ENCODE measurements at regions not wholly inside any gene's neighbourhood (a gene's known extent, or its start where the extent isn't known, plus 50 kb on each side); places are given as distances from the start of the nearest gene placed in this dataset.

GRCh38 chr20:11271920-11272594 is 598.3 kb upstream of the JAG1 start:
- no peak overlapping the region for H3K4me3 ChIP-seq (replicated peaks; ENCODE audit: low read depth, low read length)
- no peak for DNase-seq (ENCODE audit: low read depth)
- TF ChIP-seq CTCF (IDR thresholded peaks at IDR 0.05; ENCODE audit: low read length, missing control alignments), result no peak

GRCh38 chr20:11274141-11274594 is 600.4 kb upstream of the JAG1 start:
- no peak overlapping the region for H3K4me3 ChIP-seq (replicated peaks; ENCODE audit: low read depth, low read length)
- peak; percentile 81 for DNase-seq (ENCODE audit: low read depth)
- peak; percentile 43 for TF ChIP-seq CTCF (IDR thresholded peaks at IDR 0.05; ENCODE audit: low read length, missing control alignments)

- no peak for DNase-seq (ENCODE audit: low read depth)
- no peak for TF ChIP-seq CTCF (IDR thresholded peaks at IDR 0.05; ENCODE audit: low read length, missing control alignments)
Observed at GRCh38 chr20:11275740-11276139, 601.9 kb upstream of the JAG1 start.

GRCh38 chr20:11277170-11277569 is 603.4 kb upstream of the JAG1 start:
- H3K4me3 ChIP-seq (replicated peaks; ENCODE audit: low read depth, low read length), result no peak overlapping the region
- no peak for DNase-seq (ENCODE audit: low read depth)
- no peak for TF ChIP-seq CTCF (IDR thresholded peaks at IDR 0.05; ENCODE audit: low read length, missing control alignments)

More at GRCh38 chr20:11275740-11276139, 601.9 kb upstream of the JAG1 start:
- no peak overlapping the region for H3K4me3 ChIP-seq (replicated peaks; ENCODE audit: low read depth, low read length)

GRCh38 chr20:11277858-11278257 is 604.1 kb upstream of the JAG1 start:
- H3K4me3 ChIP-seq (replicated peaks; ENCODE audit: low read depth, low read length), result no peak overlapping the region
- no peak for DNase-seq (ENCODE audit: low read depth)
- TF ChIP-seq CTCF (IDR thresholded peaks at IDR 0.05; ENCODE audit: low read length, missing control alignments), result no peak

GRCh38 chr20:11278461-11278860 is 604.7 kb upstream of the JAG1 start:
- H3K4me3 ChIP-seq (replicated peaks; ENCODE audit: low read depth, low read length), result no peak overlapping the region
- TF ChIP-seq CTCF (IDR thresholded peaks at IDR 0.05; ENCODE audit: low read length, missing control alignments), result no peak
- DNase-seq (ENCODE audit: low read depth), result no peak

GRCh38 chr20:11281240-11281639 is 607.4 kb upstream of the JAG1 start:
- no peak for DNase-seq (ENCODE audit: low read depth)
- no peak for TF ChIP-seq CTCF (IDR thresholded peaks at IDR 0.05; ENCODE audit: low read length, missing control alignments)
- H3K4me3 ChIP-seq (replicated peaks; ENCODE audit: low read depth, low read length), result no peak overlapping the region

Measured in fibroblast of pulmonary artery (primary cell).